Calu3 (cell line): ENCODE measurements at regions not wholly inside any gene's neighbourhood (a gene's known extent, or its start where the extent isn't known, plus 50 kb on each side); places are given as distances from the start of the nearest gene placed in this dataset.

Experiments used
- BruUV-seq: library from RNA; stranded (reverse); fragments of 400-500 nt; replicated peaks from 2 replicates; lab custom pipeline; 2021; lab: Mats Ljungman, UMichigan
- CTCF ChIA-PET: fragments of 300-600 bp; sonication (Branson Sonifier 250); formaldehyde crosslinking; loops from one replicate; lab custom pipeline; 2022; ENCODE audit warnings: antibody characterized with exemption; lab: Charles Lee
- DNase-seq: peaks from one replicate; pipeline ENCODE4 v3.0.0; 2022
- H3K27ac Mint-ChIP-seq: one replicate; pipeline ENCODE4 v1.8.0; 2022; ENCODE audit warnings: mixed read lengths; ENCODE audit not compliant: unreplicated experiment
- H3K27me3 Mint-ChIP-seq: one replicate; pipeline ENCODE4 v1.8.0; 2022; ENCODE audit warnings: mixed read lengths; ENCODE audit not compliant: unreplicated experiment
- H3K36me3 Mint-ChIP-seq: one replicate; pipeline ENCODE4 v1.8.0; 2022; ENCODE audit warnings: mild to moderate bottlenecking, moderate library complexity, mixed read lengths; ENCODE audit not compliant: insufficient read depth, unreplicated experiment
- H3K4me1 Mint-ChIP-seq: one replicate; pipeline ENCODE4 v1.8.0; 2022; ENCODE audit warnings: mild to moderate bottlenecking, low read depth, mixed read lengths; ENCODE audit not compliant: unreplicated experiment
- H3K4me3 Mint-ChIP-seq: one replicate; pipeline ENCODE4 v1.8.0; 2022; ENCODE audit warnings: mild to moderate bottlenecking, low read depth, moderate library complexity, mixed read lengths; ENCODE audit not compliant: unreplicated experiment
- H3K9me3 Mint-ChIP-seq: one replicate; pipeline ENCODE4 v1.8.0; 2022; ENCODE audit warnings: low read depth, mixed read lengths; ENCODE audit not compliant: unreplicated experiment
- CTCF ChIP-seq: fragments of 200-600 bp; IDR thresholded peaks from one replicate; pipeline ENCODE4 v1.8.0; 2022; ENCODE audit warnings: antibody characterized with exemption; ENCODE audit not compliant: unreplicated experiment
- intact Hi-C: fragments of 100-400 bp; cut with micrococcal nuclease; formaldehyde crosslinking; loops from one replicate; pipeline ENCODE4 v1.10.0; 2022; ENCODE audit not compliant: unreplicated experiment

GRCh38 chr3:165553371-165553770 lies 283.9 kb downstream of the BCHE start:
- no TSS peak for BruUV-seq
- no peaks in the 10 kb centered on the region for H3K27me3 Mint-ChIP-seq

GRCh38 chr3:165549665-165550064 lies 287.6 kb downstream of the BCHE start:
- H3K36me3 Mint-ChIP-seq, result no peaks in the 10 kb centered on the region
- no peaks in the 10 kb centered on the region for H3K27me3 Mint-ChIP-seq
- intact Hi-C loops, result no loop called here
- no peak overlapping the region for H3K27ac Mint-ChIP-seq
- no peak for DNase-seq
- H3K4me3 Mint-ChIP-seq, result no peak overlapping the region
- H3K9me3 Mint-ChIP-seq, result no peaks in the 10 kb centered on the region
- H3K4me1 Mint-ChIP-seq, result peaks cover 8% of the 10 kb centered on the region
- CTCF ChIA-PET, result no interaction called here
- TF ChIP-seq CTCF, result no peak
- no TSS peak for BruUV-seq

More at GRCh38 chr3:165553371-165553770, 283.9 kb downstream of the BCHE start:
- Mint-ChIP-seq H3K4me3 (no peak overlapping the region), H3K27ac (no peak overlapping the region), H3K9me3 (no peaks in the 10 kb centered on the region), H3K36me3 (no peaks in the 10 kb centered on the region), H3K4me1 (peaks cover 8% of the 10 kb centered on the region)
- DNase-seq, result no peak
- CTCF ChIA-PET, result no interaction called here
- intact Hi-C loops, result no loop called here
- TF ChIP-seq CTCF, result no peak

- no peak for TF ChIP-seq CTCF
- Mint-ChIP-seq H3K27me3 (no peaks in the 10 kb centered on the region), H3K9me3 (no peaks in the 10 kb centered on the region), H3K4me1 (peaks cover 8% of the 10 kb centered on the region), H3K36me3 (no peaks in the 10 kb centered on the region), H3K27ac (no peak overlapping the region), H3K4me3 (no peak overlapping the region)
- DNase-seq, result no peak
- intact Hi-C loops, result no loop called here
- CTCF ChIA-PET, result no interaction called here
- no TSS peak for BruUV-seq
Observed at GRCh38 chr3:165549037-165549436, 288.2 kb downstream of the BCHE start.

GRCh38 chr3:165545059-165545458 lies 292.2 kb downstream of the BCHE start:
- H3K27ac Mint-ChIP-seq, result no peak overlapping the region
- BruUV-seq, result no TSS peak
- CTCF ChIA-PET, result no interaction called here

More at GRCh38 chr3:165545059-165545458, 292.2 kb downstream of the BCHE start:
- TF ChIP-seq CTCF, result no peak
- Mint-ChIP-seq H3K4me1 (peaks cover 8% of the 10 kb centered on the region), H3K4me3 (no peak overlapping the region), H3K27me3 (no peaks in the 10 kb centered on the region), H3K9me3 (no peaks in the 10 kb centered on the region), H3K36me3 (no peaks in the 10 kb centered on the region)
- intact Hi-C loops, result no loop called here
- DNase-seq, result no peak
